SK-N-SH (cell line): ENCODE measurements at regions not wholly inside any gene's neighbourhood (a gene's known extent, or its start where the extent isn't known, plus 50 kb on each side); places are given as distances from the start of the nearest gene placed in this dataset.
A peak's percentile ranks its signal among the peaks of the same experiment; 100 is the strongest.

Experiments used
- JUND ChIP-seq: IDR thresholded peaks from 2 replicates; pipeline ENCODE4 v1.4.0; 2012
- MAX ChIP-seq: IDR thresholded peaks from 2 replicates; pipeline ENCODE4 v1.4.0; 2012; ENCODE audit warnings: low read depth
- TAF1 ChIP-seq: IDR thresholded peaks from 2 replicates; pipeline ENCODE4 v1.6.1; 2012; ENCODE audit warnings: low read depth, mild to moderate bottlenecking, low read length, moderate library complexity, borderline replicate concordance

GRCh38 chr2:71276311-71277146 is 49.6 kb upstream of the PAIP2B start (continued):
- peak; percentile 96 for TF ChIP-seq MAX
- TF ChIP-seq JUND = no peak
- no peak for TF ChIP-seq TAF1
